ENCODE measurements at regions not wholly inside any gene's neighbourhood (a gene's known extent, or its start where the extent isn't known, plus 50 kb on each side); places are given as distances from the start of the nearest gene placed in this dataset.

DNA sequence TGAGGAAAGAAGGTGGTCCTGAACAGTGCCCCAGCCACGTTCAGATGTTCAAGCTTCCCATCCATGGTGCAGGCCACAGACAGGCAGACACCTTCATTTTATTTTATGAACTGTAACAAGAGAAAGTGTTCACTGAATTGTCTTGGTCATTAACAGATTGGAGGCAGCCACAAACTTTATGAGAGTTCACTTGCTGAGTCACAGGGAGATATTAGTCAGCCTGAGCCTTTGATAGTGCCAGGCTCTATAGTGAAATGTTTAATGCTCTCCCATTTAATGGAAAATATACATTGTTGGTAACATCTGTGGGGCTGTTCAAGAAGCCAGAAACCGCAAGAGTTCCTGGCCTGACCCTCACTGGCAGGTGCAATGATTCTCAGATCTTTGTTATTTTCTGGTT lies 237.0 kb downstream of the TENT4A start:
- H3K27ac Mint-ChIP-seq, result no peak overlapping the region
- no peaks in the 10 kb centered on the region for H3K36me3 Mint-ChIP-seq (ENCODE audit: low read depth)
- no peaks in the 10 kb centered on the region for H3K9me3 Mint-ChIP-seq
- H3K4me3 Mint-ChIP-seq, result no peak overlapping the region
- no peaks in the 10 kb centered on the region for H3K27me3 Mint-ChIP-seq (ENCODE audit: low read depth)
- H3K4me1 Mint-ChIP-seq (ENCODE audit: low read depth), result no peaks in the 10 kb centered on the region

DNA sequence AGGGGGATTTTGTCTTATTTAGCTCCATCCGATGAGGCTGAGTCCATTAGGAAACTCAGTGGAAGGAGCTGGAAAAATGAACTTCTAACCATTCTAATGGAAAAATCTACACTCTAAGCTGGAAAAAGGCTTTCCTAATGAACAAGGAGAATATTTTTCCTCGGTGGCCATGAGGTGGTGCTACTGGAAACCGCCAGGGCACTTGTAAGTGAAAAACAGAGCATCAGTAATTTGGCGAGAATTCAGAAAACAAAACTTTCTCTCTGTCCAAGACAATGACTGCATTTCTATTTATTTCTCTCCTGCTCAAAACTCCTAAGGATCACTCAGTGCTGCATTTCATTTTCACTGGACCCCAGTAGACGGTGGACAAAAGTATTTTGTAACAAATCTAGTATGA lies 237.6 kb downstream of the TENT4A start:
- Mint-ChIP-seq H3K36me3 (ENCODE audit: low read depth) (no peaks in the 10 kb centered on the region), H3K4me1 (ENCODE audit: low read depth) (no peaks in the 10 kb centered on the region), H3K9me3 (no peaks in the 10 kb centered on the region), H3K27me3 (ENCODE audit: low read depth) (no peaks in the 10 kb centered on the region), H3K27ac (no peak overlapping the region), H3K4me3 (no peak overlapping the region)

GRCh38 chr5:6961123-6961522 lies 247.9 kb downstream of the TENT4A start:
- Mint-ChIP-seq H3K4me3 (no peak overlapping the region), H3K27ac (no peak overlapping the region), H3K9me3 (peaks cover 4% of the 10 kb centered on the region), H3K27me3 (ENCODE audit: low read depth) (no peaks in the 10 kb centered on the region), H3K36me3 (ENCODE audit: low read depth) (no peaks in the 10 kb centered on the region), H3K4me1 (ENCODE audit: low read depth) (no peaks in the 10 kb centered on the region)

GRCh38 chr5:6961837-6962635 lies 248.8 kb downstream of the TENT4A start:
- Mint-ChIP-seq H3K27me3 (ENCODE audit: low read depth) (no peaks in the 10 kb centered on the region), H3K4me3 (no peak overlapping the region), H3K36me3 (ENCODE audit: low read depth) (no peaks in the 10 kb centered on the region), H3K4me1 (ENCODE audit: low read depth) (no peaks in the 10 kb centered on the region), H3K27ac (no peak overlapping the region), H3K9me3 (peaks cover 4% of the 10 kb centered on the region)

DNA sequence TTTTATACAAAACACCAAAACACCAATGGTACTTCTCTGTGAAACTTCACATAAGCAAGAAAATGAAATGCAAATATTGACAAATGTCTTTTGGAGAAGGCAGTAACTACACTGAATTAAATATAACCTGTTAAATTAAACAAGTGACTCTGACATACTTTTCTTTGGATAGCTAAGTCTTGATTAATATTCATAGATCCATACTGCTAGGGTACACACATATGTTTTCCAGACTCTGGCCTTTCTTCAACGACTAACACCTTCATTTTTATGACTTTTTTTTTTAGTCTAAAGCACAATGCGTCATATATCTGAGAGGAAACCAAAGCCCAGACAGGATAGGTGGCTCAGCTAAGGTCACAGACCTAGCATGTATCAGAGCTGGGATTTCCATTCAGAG lies 263.7 kb downstream of the TENT4A start:
- no peaks in the 10 kb centered on the region for H3K27me3 Mint-ChIP-seq (ENCODE audit: low read depth)
- no peaks in the 10 kb centered on the region for H3K4me1 Mint-ChIP-seq (ENCODE audit: low read depth)
- no peaks in the 10 kb centered on the region for H3K36me3 Mint-ChIP-seq (ENCODE audit: low read depth)
- H3K9me3 Mint-ChIP-seq, result no peaks in the 10 kb centered on the region
- H3K27ac Mint-ChIP-seq, result no peak overlapping the region
- no peak overlapping the region for H3K4me3 Mint-ChIP-seq

DNA sequence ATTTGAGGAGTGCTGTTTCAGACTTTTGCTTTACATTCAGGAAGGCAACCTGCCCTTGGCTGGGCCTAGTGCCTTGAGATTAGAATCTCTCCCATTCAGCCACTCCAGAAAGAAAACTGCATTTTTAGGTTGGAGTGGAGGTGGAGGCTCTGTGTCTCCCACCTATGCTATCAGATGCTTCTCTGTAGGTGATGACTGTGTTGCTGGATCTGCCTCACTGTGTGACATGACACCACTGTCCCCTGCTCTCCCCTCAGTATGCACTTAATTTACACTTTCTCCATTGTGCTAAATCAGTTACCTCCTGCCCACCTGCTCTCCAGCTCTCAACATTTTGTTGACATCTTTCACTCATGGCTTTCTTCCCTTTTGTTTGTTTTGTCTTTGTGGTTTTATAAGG lies 265.8 kb downstream of the TENT4A start:
- Mint-ChIP-seq H3K4me3 (no peak overlapping the region), H3K27me3 (ENCODE audit: low read depth) (no peaks in the 10 kb centered on the region), H3K27ac (no peak overlapping the region), H3K36me3 (ENCODE audit: low read depth) (no peaks in the 10 kb centered on the region), H3K4me1 (ENCODE audit: low read depth) (no peaks in the 10 kb centered on the region), H3K9me3 (no peaks in the 10 kb centered on the region)

GRCh38 chr5:6989230-6989629 lies 276.0 kb downstream of the TENT4A start:
- Mint-ChIP-seq H3K27ac (no peak overlapping the region), H3K9me3 (no peaks in the 10 kb centered on the region), H3K36me3 (ENCODE audit: low read depth) (no peaks in the 10 kb centered on the region), H3K4me1 (ENCODE audit: low read depth) (no peaks in the 10 kb centered on the region), H3K27me3 (ENCODE audit: low read depth) (peaks cover 8% of the 10 kb centered on the region), H3K4me3 (no peak overlapping the region)

- no peaks in the 10 kb centered on the region for H3K4me1 Mint-ChIP-seq (ENCODE audit: low read depth)
- H3K27ac Mint-ChIP-seq, result no peak overlapping the region
- peaks cover 13% of the 10 kb centered on the region for H3K9me3 Mint-ChIP-seq
- H3K36me3 Mint-ChIP-seq (ENCODE audit: low read depth), result no peaks in the 10 kb centered on the region
- H3K4me3 Mint-ChIP-seq, result no peak overlapping the region
- H3K27me3 Mint-ChIP-seq (ENCODE audit: low read depth), result peaks cover 8% of the 10 kb centered on the region
Measured at GRCh38 chr5:6994097-6994496, 280.9 kb downstream of the TENT4A start.

GRCh38 chr5:6995115-6995514 lies 281.9 kb downstream of the TENT4A start:
- peaks cover 18% of the 10 kb centered on the region for H3K9me3 Mint-ChIP-seq
- H3K4me1 Mint-ChIP-seq (ENCODE audit: low read depth), result no peaks in the 10 kb centered on the region
- peaks cover 8% of the 10 kb centered on the region for H3K27me3 Mint-ChIP-seq (ENCODE audit: low read depth)
- no peaks in the 10 kb centered on the region for H3K36me3 Mint-ChIP-seq (ENCODE audit: low read depth)
- no peak overlapping the region for H3K27ac Mint-ChIP-seq
- no peak overlapping the region for H3K4me3 Mint-ChIP-seq

DNA sequence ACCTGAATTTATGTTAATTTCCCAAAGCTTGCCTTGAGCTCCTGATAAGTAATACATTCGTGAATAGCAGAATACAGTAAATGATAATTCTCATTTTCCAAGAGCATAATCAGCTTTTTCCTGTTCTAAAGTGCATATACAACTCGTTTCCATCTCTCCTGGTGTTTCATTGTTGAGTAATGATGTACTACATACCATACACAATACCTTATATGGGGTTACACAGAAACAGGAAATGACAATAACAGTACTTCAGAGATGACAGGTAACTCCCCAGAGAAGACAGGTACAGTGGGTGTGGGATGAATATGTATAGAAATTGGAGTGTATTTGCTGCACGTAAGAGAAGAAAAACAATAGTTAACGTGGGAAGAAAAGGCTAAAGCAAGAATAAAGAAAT lies 287.1 kb downstream of the TENT4A start:
- no peak overlapping the region for H3K4me3 Mint-ChIP-seq
- no peak overlapping the region for H3K27ac Mint-ChIP-seq
- no peaks in the 10 kb centered on the region for H3K36me3 Mint-ChIP-seq (ENCODE audit: low read depth)
- no peaks in the 10 kb centered on the region for H3K27me3 Mint-ChIP-seq (ENCODE audit: low read depth)
- H3K4me1 Mint-ChIP-seq (ENCODE audit: low read depth), result peaks cover 3% of the 10 kb centered on the region
- peaks cover 21% of the 10 kb centered on the region for H3K9me3 Mint-ChIP-seq

GRCh38 chr5:7010591-7010990 lies 297.4 kb downstream of the TENT4A start:
- H3K27me3 Mint-ChIP-seq (ENCODE audit: low read depth), result no peaks in the 10 kb centered on the region
- H3K4me3 Mint-ChIP-seq, result no peak overlapping the region
- no peak overlapping the region for H3K27ac Mint-ChIP-seq
- H3K36me3 Mint-ChIP-seq (ENCODE audit: low read depth), result no peaks in the 10 kb centered on the region
- H3K9me3 Mint-ChIP-seq, result no peaks in the 10 kb centered on the region
- no peaks in the 10 kb centered on the region for H3K4me1 Mint-ChIP-seq (ENCODE audit: low read depth)

DNA sequence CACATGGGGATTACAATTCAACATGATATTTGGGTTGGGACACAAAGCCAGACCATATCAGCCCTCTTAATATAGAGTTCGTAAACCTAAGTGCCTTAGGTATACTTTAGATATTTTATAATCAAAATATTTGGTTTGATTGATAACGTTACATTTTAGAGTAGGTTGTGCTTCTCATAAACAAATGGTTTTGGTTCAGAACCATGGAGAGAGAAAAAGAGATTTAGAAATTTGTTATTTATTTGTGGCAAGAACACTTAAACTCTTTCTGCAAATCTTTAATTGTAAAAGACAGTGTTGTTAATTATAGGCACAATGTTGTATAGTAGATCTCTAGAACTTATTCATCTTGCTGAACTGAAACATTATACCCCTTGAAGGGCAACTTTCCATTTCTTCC lies 298.8 kb downstream of the TENT4A start:
- Mint-ChIP-seq H3K27me3 (ENCODE audit: low read depth) (no peaks in the 10 kb centered on the region), H3K27ac (no peak overlapping the region), H3K36me3 (ENCODE audit: low read depth) (no peaks in the 10 kb centered on the region), H3K4me3 (no peak overlapping the region), H3K4me1 (ENCODE audit: low read depth) (no peaks in the 10 kb centered on the region), H3K9me3 (no peaks in the 10 kb centered on the region)

DNA sequence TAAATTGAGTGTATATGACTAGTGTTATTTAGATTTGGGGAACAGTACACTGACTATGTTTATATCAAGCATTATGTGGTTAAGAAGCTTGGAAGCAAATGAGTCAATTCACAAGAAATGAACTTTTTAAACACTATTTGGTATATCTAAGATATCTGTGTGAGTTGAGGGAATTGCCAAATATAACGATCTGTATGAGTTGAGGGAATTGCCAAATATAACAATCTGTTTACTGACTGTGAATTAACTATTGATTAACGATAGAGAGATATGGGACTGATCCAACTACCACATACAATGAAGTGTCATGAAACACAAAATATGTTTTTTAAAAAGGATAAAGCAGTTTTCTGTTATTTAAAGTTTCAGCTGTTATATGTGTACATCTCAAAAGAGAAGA lies 301.4 kb downstream of the TENT4A start:
- Mint-ChIP-seq H3K27ac (no peak overlapping the region), H3K36me3 (ENCODE audit: low read depth) (no peaks in the 10 kb centered on the region), H3K9me3 (no peaks in the 10 kb centered on the region), H3K4me3 (no peak overlapping the region), H3K27me3 (ENCODE audit: low read depth) (no peaks in the 10 kb centered on the region), H3K4me1 (ENCODE audit: low read depth) (no peaks in the 10 kb centered on the region)

DNA sequence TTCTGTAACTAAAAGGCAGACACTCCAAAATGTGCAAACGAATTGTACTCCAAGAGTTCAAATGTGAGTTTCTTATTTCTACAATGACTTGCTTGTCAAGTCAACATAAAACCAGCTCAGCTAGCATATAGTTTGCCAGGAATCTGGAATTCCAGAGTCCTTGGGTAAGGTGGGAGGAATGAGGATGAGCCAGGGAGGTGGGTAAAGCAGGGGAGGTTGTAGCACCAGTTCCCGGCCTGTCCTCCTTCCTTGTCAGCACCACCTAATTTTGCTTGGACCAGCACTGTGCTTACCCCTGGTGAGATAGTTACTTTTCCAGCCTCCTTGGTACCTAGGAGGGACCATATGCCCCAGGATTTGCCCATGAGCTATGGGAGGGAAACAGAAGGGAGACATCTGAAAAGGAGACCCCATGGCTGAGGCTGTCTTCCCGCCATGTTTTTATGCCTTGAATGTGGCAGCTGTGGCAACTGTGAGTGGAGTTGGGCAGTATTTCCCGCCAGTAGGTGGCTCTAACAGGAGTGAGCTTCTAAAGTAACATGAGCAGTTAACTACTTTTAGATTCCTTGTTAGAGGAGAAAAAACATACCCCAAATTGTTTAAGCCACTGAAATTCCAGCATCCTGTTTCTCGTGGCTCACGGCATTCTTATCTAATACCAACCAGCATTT lies 302.5 kb downstream of the TENT4A start:
- Mint-ChIP-seq H3K27ac (no peak overlapping the region), H3K27me3 (ENCODE audit: low read depth) (no peaks in the 10 kb centered on the region), H3K36me3 (ENCODE audit: low read depth) (no peaks in the 10 kb centered on the region), H3K4me3 (no peak overlapping the region), H3K9me3 (peaks cover 7% of the 10 kb centered on the region), H3K4me1 (ENCODE audit: low read depth) (no peaks in the 10 kb centered on the region)

GRCh38 chr5:7016999-7017747 lies 303.9 kb downstream of the TENT4A start:
- Mint-ChIP-seq H3K27me3 (ENCODE audit: low read depth) (no peaks in the 10 kb centered on the region), H3K4me1 (ENCODE audit: low read depth) (no peaks in the 10 kb centered on the region), H3K4me3 (no peak overlapping the region)

More at GRCh38 chr5:7016999-7017747, 303.9 kb downstream of the TENT4A start:
- Mint-ChIP-seq H3K9me3 (peaks cover 14% of the 10 kb centered on the region), H3K36me3 (ENCODE audit: low read depth) (no peaks in the 10 kb centered on the region), H3K27ac (no peak overlapping the region)

Measured in T-helper 1 cell treated with Interleukin-12 subunit alpha and Interleukin-12 subunit beta and Interleukin-4 antibody, amounts not matched to agents 30 μg/mL and 1 μg/mL, for 36 hours (primary cell).